GM12873 (cell line): ENCODE measurements at regions not wholly inside any gene's neighbourhood (a gene's known extent, or its start where the extent isn't known, plus 50 kb on each side); places are given as distances from the start of the nearest gene placed in this dataset.

Experiments
- TF ChIP-seq, protein P1 (sequence below): IDR thresholded peaks from 2 replicates; pipeline ENCODE4 v1.5.1; 2012; ENCODE audit warnings: low read depth, mild to moderate bottlenecking, moderate library complexity, low read length, control low read depth; ENCODE audit not compliant: insufficient read depth; ENCODE audit errors: missing control alignments

DNA sequence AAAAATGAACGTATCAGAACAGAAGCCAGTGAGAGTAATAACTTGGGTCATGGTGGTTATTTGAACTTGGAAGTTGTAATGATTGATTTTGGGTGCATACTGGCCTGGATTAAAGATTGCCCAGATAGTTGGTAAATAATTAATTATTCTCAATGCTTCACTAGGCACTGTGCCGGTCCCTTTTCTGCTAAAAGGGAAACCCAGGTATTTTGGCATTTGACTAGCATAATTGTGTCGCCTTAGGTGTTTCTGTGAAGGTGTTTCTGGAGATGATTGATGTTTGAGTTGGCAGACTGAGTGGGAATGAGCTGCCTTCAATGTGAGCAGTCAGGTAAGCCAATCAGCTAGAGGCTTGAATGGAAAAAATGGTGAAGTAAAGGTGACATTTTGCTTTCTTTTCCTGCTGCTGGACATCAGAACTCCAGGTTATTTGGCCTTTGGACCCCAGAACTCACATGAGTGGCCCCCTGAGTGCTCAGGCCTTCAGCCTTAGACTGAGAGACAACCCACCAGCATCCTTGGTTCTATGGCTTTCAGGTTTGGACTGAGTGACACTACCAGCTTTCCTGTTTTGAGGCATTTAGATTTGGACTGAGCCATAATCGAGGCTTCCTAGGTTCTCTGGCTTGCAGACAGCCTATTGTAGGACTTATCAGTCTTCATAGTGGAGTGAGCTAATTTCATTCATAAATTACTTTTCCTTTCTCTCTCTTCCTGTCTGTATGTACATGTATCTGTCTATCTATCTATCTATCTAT is 120.7 kb upstream of the PAPPA start:
- TF ChIP-seq, protein P1, sequence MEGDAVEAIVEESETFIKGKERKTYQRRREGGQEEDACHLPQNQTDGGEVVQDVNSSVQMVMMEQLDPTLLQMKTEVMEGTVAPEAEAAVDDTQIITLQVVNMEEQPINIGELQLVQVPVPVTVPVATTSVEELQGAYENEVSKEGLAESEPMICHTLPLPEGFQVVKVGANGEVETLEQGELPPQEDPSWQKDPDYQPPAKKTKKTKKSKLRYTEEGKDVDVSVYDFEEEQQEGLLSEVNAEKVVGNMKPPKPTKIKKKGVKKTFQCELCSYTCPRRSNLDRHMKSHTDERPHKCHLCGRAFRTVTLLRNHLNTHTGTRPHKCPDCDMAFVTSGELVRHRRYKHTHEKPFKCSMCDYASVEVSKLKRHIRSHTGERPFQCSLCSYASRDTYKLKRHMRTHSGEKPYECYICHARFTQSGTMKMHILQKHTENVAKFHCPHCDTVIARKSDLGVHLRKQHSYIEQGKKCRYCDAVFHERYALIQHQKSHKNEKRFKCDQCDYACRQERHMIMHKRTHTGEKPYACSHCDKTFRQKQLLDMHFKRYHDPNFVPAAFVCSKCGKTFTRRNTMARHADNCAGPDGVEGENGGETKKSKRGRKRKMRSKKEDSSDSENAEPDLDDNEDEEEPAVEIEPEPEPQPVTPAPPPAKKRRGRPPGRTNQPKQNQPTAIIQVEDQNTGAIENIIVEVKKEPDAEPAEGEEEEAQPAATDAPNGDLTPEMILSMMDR: no peak

DNA sequence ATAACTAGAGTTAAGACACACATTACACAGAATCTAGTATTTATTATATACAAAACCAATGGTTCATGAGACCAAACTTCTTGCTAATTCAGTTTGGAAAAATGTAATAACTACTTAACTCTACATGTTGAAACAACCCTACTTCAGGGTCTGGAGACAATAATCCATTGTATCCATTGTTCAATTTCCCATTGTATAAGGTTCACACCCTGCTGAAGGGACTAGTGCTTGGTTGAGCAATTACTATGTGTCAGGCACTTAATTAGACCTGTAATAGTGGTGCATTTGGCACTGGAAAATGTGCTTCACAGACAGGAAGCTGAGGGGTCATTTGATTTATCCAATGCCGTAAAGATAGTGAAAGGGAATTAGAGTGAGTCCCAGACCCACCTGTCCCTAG is 114.3 kb upstream of the PAPPA start:
- TF ChIP-seq, protein P1: no peak

DNA sequence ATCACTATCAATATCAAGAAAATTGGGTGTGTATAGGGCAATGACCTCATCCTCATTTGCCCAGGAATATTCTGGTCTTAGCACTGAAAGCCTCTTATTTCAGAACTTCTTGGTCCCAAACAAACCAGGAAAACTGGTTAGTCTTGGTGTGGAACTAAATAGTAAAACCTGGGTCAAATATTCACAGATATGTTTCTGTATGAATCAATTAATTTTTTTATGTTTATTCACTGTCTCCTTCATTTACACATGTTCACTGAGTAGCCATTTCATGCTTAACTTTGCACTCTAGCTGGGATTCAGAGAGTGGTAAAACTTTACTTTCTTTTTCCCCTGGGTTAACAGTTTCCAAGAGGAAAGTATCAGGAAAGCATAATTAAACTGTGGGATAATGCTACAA is 113.7 kb upstream of the PAPPA start:
- TF ChIP-seq, protein P1: no peak

DNA sequence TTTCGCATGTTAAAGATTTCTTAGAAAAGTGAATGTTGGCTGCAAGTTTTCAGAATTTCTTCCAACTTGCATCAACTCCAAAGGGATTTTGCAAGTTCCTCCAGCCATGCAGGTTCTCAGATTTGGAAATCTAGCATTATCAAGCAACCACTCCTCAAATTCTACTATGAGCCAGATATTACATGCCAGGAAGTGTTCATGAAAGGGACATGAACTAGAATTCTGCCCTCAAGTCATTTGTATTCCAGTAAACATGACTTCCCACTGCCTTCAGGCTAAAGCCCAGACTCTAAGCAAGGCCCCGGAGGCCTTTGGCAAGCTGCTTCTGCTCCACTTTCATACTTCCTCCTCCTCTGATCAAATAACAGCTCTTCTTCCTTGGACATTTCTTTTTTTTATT is 111.3 kb upstream of the PAPPA start:
- TF ChIP-seq, protein P1: no peak

DNA sequence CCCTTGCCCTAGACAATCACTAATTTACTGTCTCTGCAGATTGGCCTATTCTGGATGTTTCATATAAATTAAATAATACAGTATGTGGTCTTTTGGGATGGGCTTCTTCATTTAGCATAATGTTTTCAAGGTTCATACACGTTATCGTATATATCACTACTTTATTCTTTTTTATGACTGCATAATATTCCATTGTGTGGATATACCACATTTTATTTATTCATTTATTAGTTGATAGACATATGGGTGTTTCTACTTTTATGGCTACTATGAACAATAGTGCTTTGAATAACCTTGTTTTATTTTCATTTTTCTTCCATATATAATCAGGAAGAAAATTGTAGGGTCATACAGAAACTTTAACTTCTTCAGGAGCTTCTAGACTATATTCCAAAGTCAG is 108.5 kb upstream of the PAPPA start:
- TF ChIP-seq, protein P1: no peak

DNA sequence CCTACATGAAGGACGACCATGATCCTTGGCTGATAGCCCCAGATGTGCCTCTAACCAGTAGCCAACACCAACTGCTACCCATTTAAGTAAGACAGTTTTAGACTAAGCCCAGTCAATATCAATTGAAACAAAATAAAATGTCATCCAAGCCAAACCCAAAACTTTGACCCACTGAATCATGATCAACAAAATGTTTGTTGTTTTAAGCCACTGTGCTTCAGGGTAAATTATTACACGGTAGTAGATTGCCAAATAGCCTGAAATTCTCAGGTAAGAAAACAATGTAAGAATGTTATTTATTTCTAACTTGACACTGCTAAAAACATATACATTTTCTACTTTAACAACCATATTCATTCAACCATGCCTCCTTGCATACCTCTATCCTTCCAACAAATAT is 105.5 kb upstream of the PAPPA start:
- TF ChIP-seq, protein P1: no peak

DNA sequence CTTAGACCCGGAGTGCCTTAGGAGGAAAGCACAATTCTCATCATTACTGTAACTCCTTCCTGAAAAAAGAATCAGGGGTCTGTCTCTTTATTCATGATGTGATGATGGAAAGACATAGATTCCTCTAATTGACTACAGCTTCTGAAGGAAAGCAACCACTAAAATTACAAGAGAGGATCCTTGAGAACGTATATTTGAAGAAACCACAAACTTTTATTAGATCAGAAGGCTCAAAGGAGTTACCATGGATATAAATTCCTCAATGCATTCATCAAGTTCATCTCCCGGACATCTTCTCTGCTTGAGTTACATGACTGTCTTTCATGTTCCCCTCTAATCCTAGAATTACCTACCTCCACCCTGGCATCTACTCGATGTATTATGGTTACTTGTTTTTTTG is 104.1 kb upstream of the PAPPA start:
- TF ChIP-seq, protein P1: no peak
